Lower lobe of right lung (tissue), 2 donors: ENCODE measurements at regions not wholly inside any gene's neighbourhood (a gene's known extent, or its start where the extent isn't known, plus 50 kb on each side); places are given as distances from the start of the nearest gene placed in this dataset.
"Not testable (repeated sequence)": the region's sequence is repeated elsewhere in the genome, so short reads cannot be mapped to it uniquely, and the experiment has no call there.

ENCODE experiments used
- ATAC-seq, 2 donors: fragments of 200-7000 bp; cut with Tn5 transposase; one replicate each; pipeline ENCODE4 v1.9.1; 2020 to 2022; ENCODE audit warnings: mild to moderate bottlenecking in 2 of 2, moderate library complexity in 2 of 2
- DNase-seq: peaks from one replicate; pipeline ENCODE4 v3.0.0-alpha.2; 2020
- H3K27ac ChIP-seq: fragments of 200-600 bp; one replicate; pipeline ENCODE4 v1.8.0; 2022
- H3K27me3 ChIP-seq: fragments of 200-600 bp; one replicate; pipeline ENCODE4 v1.8.0; 2022; ENCODE audit warnings: low read depth
- H3K36me3 ChIP-seq: fragments of 200-600 bp; one replicate; pipeline ENCODE4 v1.8.0; 2022; ENCODE audit warnings: mild to moderate bottlenecking
- H3K4me1 ChIP-seq: fragments of 200-600 bp; one replicate; pipeline ENCODE4 v1.8.0; 2022
- H3K4me3 ChIP-seq: fragments of 200-600 bp; one replicate; pipeline ENCODE4 v1.8.0; 2022; ENCODE audit warnings: mild to moderate bottlenecking
- H3K9me3 ChIP-seq: fragments of 200-600 bp; one replicate; pipeline ENCODE4 v1.8.0; 2022
- intact Hi-C: fragments of 100-400 bp; cut with DNase I; formaldehyde crosslinking; loops from one replicate; pipeline ENCODE4 v1.11.0; 2022
- TF ChIP-seq, protein P1 (sequence below): fragments of 200-600 bp; IDR thresholded peaks from one replicate; pipeline ENCODE4 v1.8.0; 2022; ENCODE audit warnings: antibody characterized with exemption, mild to moderate bottlenecking
- donor health status: DM: no; HTN: yes; CAD: no; lungs with severe emphysema.

DNA sequence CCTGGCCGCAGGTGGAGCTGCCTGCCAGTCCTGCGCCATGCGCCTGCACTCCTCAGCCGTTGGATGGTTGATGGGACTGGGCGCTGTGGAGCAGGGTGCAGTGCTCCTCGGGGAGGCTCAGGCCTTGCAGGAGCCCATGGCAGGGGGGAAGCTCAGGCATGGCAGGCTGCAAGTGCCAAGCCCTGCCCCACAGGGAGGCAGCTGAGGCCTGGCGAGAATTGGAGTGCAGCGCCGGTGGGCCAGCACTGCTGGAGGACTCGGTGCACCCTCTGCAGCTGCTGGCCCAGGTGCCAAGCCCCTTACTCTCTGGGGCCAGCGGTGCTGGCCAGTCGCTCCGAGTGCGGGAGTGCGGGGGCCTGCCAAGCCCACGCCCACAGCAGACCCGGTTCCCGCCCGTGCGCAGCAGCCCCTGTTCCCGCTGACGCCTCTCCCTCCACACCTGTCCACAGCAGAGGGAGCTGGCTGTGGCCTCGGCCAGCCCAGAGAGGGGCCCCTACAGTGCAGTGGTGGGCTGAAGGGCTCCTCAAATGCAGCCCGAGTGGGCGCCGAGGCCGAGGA, 275.9 kb upstream of the FRG1 start:
- Histone ChIP-seq H3K4me3 (no peak overlapping the region), H3K4me1 (no peaks in the 10 kb centered on the region), H3K27me3 (no peaks in the 10 kb centered on the region), H3K9me3 (no peaks in the 10 kb centered on the region), H3K36me3 (no peaks in the 10 kb centered on the region), H3K27ac (no peak overlapping the region)
- intact Hi-C loops = no loop called here
- TF ChIP-seq, protein P1, sequence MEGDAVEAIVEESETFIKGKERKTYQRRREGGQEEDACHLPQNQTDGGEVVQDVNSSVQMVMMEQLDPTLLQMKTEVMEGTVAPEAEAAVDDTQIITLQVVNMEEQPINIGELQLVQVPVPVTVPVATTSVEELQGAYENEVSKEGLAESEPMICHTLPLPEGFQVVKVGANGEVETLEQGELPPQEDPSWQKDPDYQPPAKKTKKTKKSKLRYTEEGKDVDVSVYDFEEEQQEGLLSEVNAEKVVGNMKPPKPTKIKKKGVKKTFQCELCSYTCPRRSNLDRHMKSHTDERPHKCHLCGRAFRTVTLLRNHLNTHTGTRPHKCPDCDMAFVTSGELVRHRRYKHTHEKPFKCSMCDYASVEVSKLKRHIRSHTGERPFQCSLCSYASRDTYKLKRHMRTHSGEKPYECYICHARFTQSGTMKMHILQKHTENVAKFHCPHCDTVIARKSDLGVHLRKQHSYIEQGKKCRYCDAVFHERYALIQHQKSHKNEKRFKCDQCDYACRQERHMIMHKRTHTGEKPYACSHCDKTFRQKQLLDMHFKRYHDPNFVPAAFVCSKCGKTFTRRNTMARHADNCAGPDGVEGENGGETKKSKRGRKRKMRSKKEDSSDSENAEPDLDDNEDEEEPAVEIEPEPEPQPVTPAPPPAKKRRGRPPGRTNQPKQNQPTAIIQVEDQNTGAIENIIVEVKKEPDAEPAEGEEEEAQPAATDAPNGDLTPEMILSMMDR = no peak
- ATAC-seq (no peak), DNase-seq (no peak)

DNA sequence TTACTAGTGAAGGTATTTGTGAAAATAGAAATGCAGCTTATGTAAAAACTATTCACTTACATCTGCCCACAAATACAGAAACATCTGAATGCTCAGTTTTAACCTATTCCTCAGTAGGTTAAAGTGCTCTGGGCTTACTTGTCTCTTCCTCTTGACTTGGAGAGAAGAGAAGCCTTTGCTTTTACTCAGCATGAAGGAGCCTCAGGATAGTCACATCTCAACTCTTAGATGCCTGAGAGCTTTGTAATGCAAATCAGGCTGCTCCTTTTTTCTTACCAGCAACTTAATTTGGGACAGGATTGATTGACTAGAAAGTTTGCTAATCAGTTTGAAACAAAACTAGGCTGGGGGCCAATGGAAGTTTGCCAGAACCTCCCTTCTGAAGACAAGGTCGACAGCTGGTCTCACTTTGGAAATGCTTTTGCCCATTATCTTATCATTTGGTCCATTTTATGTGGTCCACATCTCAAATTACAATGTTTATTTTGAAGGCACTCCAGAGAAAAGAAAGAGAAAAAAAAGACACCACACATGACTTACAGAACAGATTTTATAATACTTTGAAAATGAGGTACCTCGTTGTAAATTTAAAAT, 274.9 kb upstream of the FRG1 start:
- H3K4me3 ChIP-seq, ATAC-seq, H3K27me3 ChIP-seq, H3K9me3 ChIP-seq, H3K36me3 ChIP-seq, DNase-seq, H3K4me1 ChIP-seq, H3K27ac ChIP-seq, intact Hi-C loops: not testable (repeated sequence)

DNA sequence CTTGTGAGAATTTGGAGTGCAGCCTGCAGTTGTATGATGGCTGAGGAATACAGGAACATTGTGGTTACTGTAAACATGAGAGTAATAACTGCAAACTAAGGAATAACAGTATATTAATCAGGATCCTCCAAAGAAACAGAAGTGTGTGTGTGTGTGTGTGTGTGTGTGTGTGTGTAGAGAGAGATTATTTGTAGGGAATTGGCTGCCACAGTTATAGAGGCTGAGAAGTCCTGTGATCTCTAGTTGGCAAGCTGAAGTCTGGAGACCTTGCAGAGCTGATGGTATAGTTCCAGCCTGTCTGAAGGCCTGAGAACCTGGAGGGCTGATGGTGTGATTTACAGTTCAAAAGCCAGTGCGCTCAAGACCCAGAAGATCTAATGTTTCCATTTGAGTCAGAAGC, 273.3 kb upstream of the FRG1 start:
- H3K36me3 ChIP-seq, H3K27ac ChIP-seq, ATAC-seq, H3K4me1 ChIP-seq, intact Hi-C loops, H3K9me3 ChIP-seq, DNase-seq, H3K4me3 ChIP-seq, H3K27me3 ChIP-seq: not testable (repeated sequence)

DNA sequence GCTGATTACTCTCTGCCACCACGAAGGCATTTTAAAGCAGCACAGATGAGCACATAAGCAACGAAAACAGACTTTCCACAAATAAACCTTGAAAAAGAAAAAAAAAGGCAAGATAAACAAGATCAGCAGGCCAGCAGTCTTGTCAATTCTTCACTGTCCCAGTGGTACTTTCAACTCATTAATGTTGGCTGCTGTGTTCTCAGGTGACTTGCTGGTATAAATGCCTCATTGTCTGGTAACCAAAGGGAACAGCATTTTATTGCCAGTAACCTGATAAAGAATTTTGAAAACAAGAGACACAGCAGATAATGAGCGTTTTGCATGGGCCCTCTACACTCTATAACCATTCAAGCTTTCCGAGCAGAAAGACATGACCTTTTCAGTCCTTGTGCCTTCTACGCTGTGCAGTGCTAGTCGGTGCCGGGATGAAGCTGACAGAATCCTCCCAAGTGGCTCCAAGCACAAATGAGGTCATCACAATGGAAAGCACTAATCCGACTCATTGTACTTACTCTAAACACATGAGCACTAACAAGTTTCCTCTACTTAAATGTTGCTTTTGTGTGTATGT, 242.9 kb upstream of the FRG1 start:
- H3K4me3 ChIP-seq, H3K36me3 ChIP-seq, DNase-seq, ATAC-seq, H3K27me3 ChIP-seq, intact Hi-C loops, H3K4me1 ChIP-seq, H3K27ac ChIP-seq, H3K9me3 ChIP-seq: not testable (repeated sequence)

DNA sequence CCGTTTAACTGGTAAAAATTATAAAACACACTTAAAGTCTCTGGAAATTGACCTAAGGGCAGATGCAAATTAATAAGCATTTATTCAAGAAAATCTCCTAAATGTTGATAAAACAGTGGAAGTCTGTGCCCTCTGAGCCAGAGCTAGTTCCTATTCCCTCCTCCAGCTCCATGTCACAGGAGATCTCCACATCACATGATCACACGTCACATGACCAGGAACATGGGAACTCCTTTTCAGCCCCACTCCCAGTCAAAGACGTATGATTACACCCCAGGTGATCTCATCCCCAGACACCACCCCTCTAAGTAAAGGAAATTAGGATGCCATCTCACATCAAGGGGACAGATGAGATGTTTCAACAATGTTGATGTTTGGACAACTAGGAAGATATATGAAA, 237.7 kb upstream of the FRG1 start:
- H3K4me3 ChIP-seq, H3K27ac ChIP-seq, H3K4me1 ChIP-seq, DNase-seq, ATAC-seq, H3K36me3 ChIP-seq, H3K27me3 ChIP-seq, intact Hi-C loops, H3K9me3 ChIP-seq: not testable (repeated sequence)

DNA sequence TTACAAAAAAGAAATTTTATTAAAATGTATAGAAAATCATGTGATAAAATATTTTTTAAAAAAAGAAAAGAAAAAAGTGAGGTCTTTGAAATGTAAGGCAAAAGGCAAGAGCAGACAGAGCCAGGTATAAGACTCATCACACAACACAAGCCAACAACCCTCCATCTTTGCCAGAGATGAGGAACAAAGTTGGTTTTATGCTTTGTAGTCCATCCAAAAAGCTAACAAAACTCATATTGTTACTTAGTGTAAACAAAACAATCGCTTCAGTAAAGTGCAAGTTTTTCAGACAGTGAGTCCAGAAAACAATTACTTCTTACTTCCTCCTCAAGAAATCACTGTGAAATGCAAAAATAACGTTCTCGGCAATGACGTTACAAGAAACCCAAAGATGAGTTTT, 233.9 kb upstream of the FRG1 start:
- ATAC-seq, H3K9me3 ChIP-seq, H3K4me1 ChIP-seq, H3K27me3 ChIP-seq, H3K27ac ChIP-seq, DNase-seq, intact Hi-C loops, H3K36me3 ChIP-seq, H3K4me3 ChIP-seq: not testable (repeated sequence)

DNA sequence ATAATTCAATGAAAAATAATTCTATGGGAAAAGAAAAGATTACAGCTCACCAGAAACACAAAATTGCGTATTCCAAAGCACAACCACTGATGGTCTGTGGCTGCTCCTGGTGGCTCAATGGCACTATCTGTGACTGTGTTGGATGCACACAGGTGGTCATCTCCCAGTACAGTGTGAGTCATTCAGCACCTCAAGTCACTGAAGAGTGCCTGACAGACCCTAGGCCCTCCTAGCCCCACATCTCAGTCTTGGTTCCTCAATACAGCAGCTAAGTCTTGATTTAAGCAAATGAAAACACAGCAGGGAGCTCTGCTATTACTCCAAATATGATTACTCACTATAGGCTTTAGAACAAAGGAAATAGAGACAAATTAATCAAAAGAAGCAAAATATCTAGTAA, 233.4 kb upstream of the FRG1 start:
- H3K4me1 ChIP-seq, H3K9me3 ChIP-seq, DNase-seq, ATAC-seq, H3K27ac ChIP-seq, H3K27me3 ChIP-seq, intact Hi-C loops, H3K36me3 ChIP-seq, H3K4me3 ChIP-seq: not testable (repeated sequence)

DNA sequence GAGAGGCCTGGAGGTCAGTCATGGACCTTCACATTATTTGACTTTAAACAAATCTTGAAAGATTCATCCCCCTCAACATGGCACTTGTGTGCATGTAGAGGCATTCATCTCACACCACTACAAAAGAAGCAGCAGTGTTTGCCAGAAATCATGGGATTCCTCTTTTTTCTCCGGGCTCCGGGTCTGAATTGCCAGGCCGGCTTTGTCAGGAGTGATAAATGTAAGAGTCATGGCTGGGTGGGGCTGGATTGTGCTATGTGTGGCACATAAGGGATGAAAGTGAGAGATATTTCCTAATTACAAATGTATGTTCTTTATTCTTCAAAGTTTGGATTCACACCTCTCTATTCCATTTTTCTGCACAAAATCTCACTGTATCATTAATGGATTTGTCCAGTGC, 228.7 kb upstream of the FRG1 start:
- H3K27ac ChIP-seq, intact Hi-C loops, ATAC-seq: not testable (repeated sequence)

DNA sequence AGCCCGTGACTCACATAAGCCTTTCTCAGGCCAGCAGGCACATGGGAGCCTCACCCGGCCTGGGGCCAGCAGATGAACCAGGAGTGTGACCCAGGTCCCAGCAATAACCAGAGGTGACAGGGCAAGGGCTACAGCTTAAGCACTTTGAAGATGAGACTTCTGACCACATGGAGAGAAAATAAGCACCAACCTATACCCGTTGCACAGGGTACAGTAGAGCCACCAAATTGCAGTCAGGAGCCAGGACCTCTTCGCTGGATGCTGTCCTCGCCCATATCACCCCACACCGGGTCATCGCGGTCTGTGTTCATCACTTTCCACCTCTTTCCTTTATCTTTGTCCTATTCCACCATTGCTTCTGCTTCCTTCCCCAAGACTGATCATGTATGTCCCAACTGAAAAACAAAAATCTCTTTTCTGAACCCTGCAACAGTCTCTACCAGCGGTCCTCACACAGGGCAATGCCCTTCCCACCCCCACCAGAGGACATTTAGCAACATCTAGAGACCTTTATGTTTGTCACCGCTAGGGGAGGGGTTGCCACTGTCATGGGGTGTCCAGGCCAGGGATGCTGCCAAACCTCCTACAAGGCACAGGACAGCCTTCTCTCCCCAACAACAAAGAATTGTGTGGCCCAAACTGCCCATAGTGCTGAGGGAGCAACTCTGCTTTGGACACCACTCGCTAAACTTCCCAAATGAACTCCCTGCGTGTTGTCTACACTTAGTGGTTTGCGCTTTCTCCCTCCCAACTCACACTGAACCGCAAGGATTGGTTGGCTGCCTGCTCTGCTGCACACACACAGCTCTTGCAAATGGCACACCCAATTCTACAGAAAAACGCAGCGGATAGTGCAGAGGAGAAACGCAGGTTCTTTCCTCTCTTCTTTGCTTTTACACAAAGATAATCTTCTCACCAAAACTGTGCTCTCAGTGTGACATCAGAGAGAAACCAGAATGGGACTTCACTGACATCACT, 219.4 kb upstream of the FRG1 start:
- DNase-seq, H3K9me3 ChIP-seq, intact Hi-C loops, H3K4me1 ChIP-seq, H3K27me3 ChIP-seq, ATAC-seq, H3K4me3 ChIP-seq, H3K27ac ChIP-seq, H3K36me3 ChIP-seq: not testable (repeated sequence)

More for the DNA sequence above, 228.7 kb upstream of the FRG1 start:
- not testable (repeated sequence) for H3K27me3 ChIP-seq, H3K4me3 ChIP-seq, H3K36me3 ChIP-seq, H3K9me3 ChIP-seq, H3K4me1 ChIP-seq, DNase-seq

DNA sequence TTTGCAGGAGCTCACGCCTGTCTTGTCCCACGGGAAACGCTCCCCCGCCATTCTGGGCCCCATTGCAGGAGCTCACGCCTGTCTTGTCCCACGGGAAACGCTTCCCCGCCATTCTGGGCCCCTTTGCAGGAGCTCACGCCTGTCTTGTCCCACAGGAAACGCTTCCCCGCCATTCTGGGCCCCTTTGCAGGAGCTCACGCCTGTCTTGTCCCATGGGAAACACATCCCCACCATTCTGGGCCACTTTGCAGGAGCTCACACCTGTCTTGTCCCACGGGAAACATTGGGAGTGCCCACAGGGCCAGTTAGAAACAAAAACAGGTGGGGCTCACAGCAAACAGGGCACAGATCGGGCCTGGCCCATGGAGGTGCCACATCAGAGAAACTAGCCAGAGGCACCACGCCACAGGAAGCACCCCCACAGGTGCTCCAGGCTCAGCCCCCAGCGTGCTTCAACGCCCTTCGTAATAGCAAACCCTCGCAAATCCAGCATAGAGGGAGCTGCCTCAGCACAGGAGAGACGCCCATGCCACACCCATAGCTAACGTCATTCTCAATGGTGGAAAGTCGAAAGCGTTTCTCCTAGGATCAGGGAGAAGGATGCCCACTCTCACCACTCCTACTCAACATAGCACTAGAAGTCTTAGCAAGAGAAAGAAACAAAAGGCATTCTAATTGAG, 218.2 kb upstream of the FRG1 start:
- ATAC-seq, DNase-seq, H3K36me3 ChIP-seq, H3K4me3 ChIP-seq, H3K9me3 ChIP-seq, H3K4me1 ChIP-seq, H3K27me3 ChIP-seq, H3K27ac ChIP-seq, intact Hi-C loops: not testable (repeated sequence)

DNA sequence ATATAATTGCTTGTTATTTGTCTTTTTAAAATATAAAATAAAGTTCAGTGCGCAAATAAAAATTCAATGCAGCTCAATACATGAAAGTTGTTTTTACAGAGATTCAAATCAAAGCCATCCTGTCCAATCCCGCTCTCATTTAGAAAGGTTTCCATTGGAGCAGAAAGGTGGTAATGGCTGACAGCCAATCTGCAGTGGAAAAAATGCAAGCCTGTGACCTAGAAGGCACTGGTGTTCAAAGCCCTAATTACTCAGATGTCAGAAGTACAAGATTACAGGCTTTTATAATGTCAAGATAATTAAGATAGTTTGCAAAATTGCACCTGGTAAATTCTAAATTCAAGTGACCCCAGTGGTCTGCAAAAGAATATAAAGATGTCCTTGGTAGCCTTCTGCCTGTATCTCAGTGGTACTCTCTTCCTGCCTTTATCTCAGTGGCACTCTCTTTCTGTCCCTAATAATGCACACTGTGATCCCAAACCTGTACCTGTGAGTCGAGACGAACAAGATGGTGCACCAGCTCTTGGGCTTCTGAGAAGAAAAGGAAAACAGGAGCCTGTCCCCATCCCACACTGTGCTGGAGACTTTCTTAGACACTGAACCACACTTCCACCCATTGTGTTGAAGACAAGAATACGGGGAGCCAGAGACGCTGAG, 212.6 kb upstream of the FRG1 start:
- ATAC-seq, H3K27me3 ChIP-seq, H3K9me3 ChIP-seq, H3K27ac ChIP-seq, H3K36me3 ChIP-seq, DNase-seq, H3K4me1 ChIP-seq, intact Hi-C loops, H3K4me3 ChIP-seq: not testable (repeated sequence)

DNA sequence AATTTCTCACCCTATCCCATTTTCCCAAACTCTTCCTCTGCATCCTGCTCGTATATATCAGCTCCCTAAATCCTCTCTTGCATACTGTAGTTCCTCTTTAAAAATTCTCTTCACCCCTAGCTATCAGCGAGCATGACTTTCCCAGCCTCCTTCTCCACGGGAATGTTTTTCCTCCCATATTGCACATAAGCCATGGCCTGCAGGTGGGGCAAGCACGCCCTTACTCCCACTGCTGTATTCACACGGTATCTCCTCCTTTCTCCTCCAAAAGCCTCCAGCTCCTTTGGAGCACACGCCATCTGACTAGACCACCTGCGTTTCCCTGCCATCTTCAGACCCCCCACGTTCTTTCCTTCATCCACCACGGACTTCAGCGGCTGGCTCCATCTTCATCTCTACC, 208.7 kb upstream of the FRG1 start:
- H3K4me3 ChIP-seq, DNase-seq, H3K9me3 ChIP-seq, H3K27me3 ChIP-seq, H3K36me3 ChIP-seq, H3K27ac ChIP-seq, ATAC-seq, H3K4me1 ChIP-seq, intact Hi-C loops: not testable (repeated sequence)
